GM12878 (cell line): ENCODE measurements at regions not wholly inside any gene's neighbourhood (a gene's known extent, or its start where the extent isn't known, plus 50 kb on each side); places are given as distances from the start of the nearest gene placed in this dataset.

Source experiments
- POLR2AphosphoS5 ChIP-seq: IDR thresholded peaks from 2 replicates; pipeline ENCODE4 v1.6.1; 2011; ENCODE audit warnings: mild to moderate bottlenecking, low read length, inconsistent platforms
- TAF1 ChIP-seq: IDR thresholded peaks from 2 replicates; pipeline ENCODE4 v1.6.1; 2011; ENCODE audit warnings: mild to moderate bottlenecking, low read depth, low read length, borderline replicate concordance

- TF ChIP-seq POLR2AphosphoS5 (no peak), TAF1 (no peak)
Measured at GRCh38 chr5:101658433-101658832, 637.7 kb downstream of the SLCO4C1 start.
